Right lobe of liver (tissue), 6 donors: ENCODE measurements at regions not wholly inside any gene's neighbourhood (a gene's known extent, or its start where the extent isn't known, plus 50 kb on each side); places are given as distances from the start of the nearest gene placed in this dataset.

Experiments used
- ATAC-seq, 4 donors: fragments of 200-7000 bp; cut with Tn5 transposase; one replicate each; pipeline ENCODE4 v1.9.1; 2020; ENCODE audit warnings: mild to moderate bottlenecking in 4 of 4, moderate library complexity in 4 of 4
- DNase-seq, 3 donors: peaks; one replicate each; pipeline ENCODE4 v3.0.0-alpha.2; 2020
- H3K27ac ChIP-seq, 3 donors: fragments of 200-600 bp; one replicate each; pipeline ENCODE4 v1.8.0; 2022
- H3K27me3 ChIP-seq, 2 donors: fragments of 200-600 bp; one replicate each; pipeline ENCODE4 v1.8.0; 2022
- H3K36me3 ChIP-seq, 4 donors: fragments of 200-600 bp; sonication (generic) in 1 of 4; one replicate each; pipeline versions ENCODE4 v1.5.1 to v1.8.0; 2017 to 2022; ENCODE audit warnings: control low read depth in 1 of 4
- H3K4me1 ChIP-seq, 4 donors: fragments of 200-600 bp; sonication (generic) in 1 of 4; one replicate each; pipeline versions ENCODE4 v1.5.1 to v1.8.0; 2017 to 2022; ENCODE audit warnings: control low read depth in 1 of 4
- H3K4me3 ChIP-seq, 3 donors: fragments of 200-600 bp; one replicate each; pipeline ENCODE4 v1.8.0; 2022
- H3K9me3 ChIP-seq, 4 donors: fragments of 200-600 bp; sonication (generic) in 1 of 4; one replicate each; pipeline versions ENCODE4 v1.5.1 to v1.8.0; 2017 to 2022; ENCODE audit warnings: control low read depth in 1 of 4
- CTCF ChIP-seq, 4 donors: fragments of 200-600 bp in 3 of 4; fragments of 450-650 bp in 1 of 4; IDR thresholded peaks; one replicate each; pipeline versions ENCODE4 v1.5.1 to v1.8.0; 2016 to 2022; ENCODE audit warnings: antibody characterized with exemption in 4 of 4, mild to moderate bottlenecking in 2 of 4
- POLR2A ChIP-seq: fragments of 450-650 bp; IDR thresholded peaks from one replicate; pipeline ENCODE4 v1.6.1; 2017; ENCODE audit warnings: antibody characterized with exemption, mild to moderate bottlenecking
- WGBS: methylation state at CpG from one replicate; pipeline ENCODE4 v1.1.6; 2018; ENCODE audit warnings: low coverage, low lambda C conversion rate; ENCODE audit not compliant: insufficient coverage; ENCODE audit errors: missing lambda C conversion rate; 5-methylcytosine and 5-hydroxymethylcytosine counted together
- intact Hi-C, 2 donors: fragments of 100-400 bp; cut with DNase I; formaldehyde crosslinking; loops; one replicate each; pipeline versions ENCODE4 v1.11.2 to v1.14.1; 2022
- donor health status: DM: no; HTN: yes; CAD: no.
- donor health status: DM: no; HTN: no; CAD: no.
- donor health status: DM: no; HTN: no; CAD: no.
- donor health status: DM: no; HTN: yes; CAD: no.
- donor health status: DM: no; HTN: yes; CAD: no.

- Histone ChIP-seq H3K27me3 (no peaks in the 10 kb centered on the region), H3K36me3 (no peaks in the 10 kb centered on the region), H3K4me1 (no peaks in the 10 kb centered on the region), H3K9me3 (no peaks in the 10 kb centered on the region), H3K4me3 (no peak overlapping the region), H3K27ac (no peak overlapping the region)
- intact Hi-C loops = no loop called here
- no peak for TF ChIP-seq CTCF (IDR thresholded peaks at IDR 0.05)
- no peak for TF ChIP-seq POLR2A
- 80% methylated on average over 5 of the region's 5 CpGs for WGBS
- DNase-seq (no peak), ATAC-seq (no peak)
Observed at GRCh38 chr3:189403194-189403593, 228.0 kb upstream of the TP63 start.

GRCh38 chr3:189404024-189404423 is 227.2 kb upstream of the TP63 start:
- Histone ChIP-seq H3K4me1 (no peaks in the 10 kb centered on the region), H3K36me3 (no peaks in the 10 kb centered on the region), H3K27ac (no peak overlapping the region), H3K9me3 (no peaks in the 10 kb centered on the region), H3K27me3 (no peaks in the 10 kb centered on the region), H3K4me3 (no peak overlapping the region)
- TF ChIP-seq CTCF (IDR thresholded peaks at IDR 0.05) (no peak), POLR2A (no peak)
- DNase-seq = no peak
- no peak for ATAC-seq
- intact Hi-C loops = no loop called here

- H3K27ac ChIP-seq = no peak overlapping the region
- DNase-seq (no peak), ATAC-seq (no peak)
- H3K4me3 ChIP-seq = no peak overlapping the region
- 67% methylated on average over 3 of the region's 3 CpGs for WGBS
- no peaks in the 10 kb centered on the region for H3K27me3 ChIP-seq
- no peaks in the 10 kb centered on the region for H3K4me1 ChIP-seq
- no peaks in the 10 kb centered on the region for H3K9me3 ChIP-seq
- H3K36me3 ChIP-seq = no peaks in the 10 kb centered on the region
- intact Hi-C loops = no loop called here
- TF ChIP-seq CTCF (IDR thresholded peaks at IDR 0.05) (no peak), POLR2A (no peak)
Observed at GRCh38 chr3:189404797-189405484, 226.2 kb upstream of the TP63 start.

GRCh38 chr3:189406148-189406547 is 225.0 kb upstream of the TP63 start:
- DNase-seq = no peak
- no peak overlapping the region for H3K27ac ChIP-seq
- no peaks in the 10 kb centered on the region for H3K36me3 ChIP-seq
- ATAC-seq = no peak
- no peak overlapping the region for H3K4me3 ChIP-seq
- intact Hi-C loops = no loop called here
- H3K9me3 ChIP-seq = no peaks in the 10 kb centered on the region
- no peaks in the 10 kb centered on the region for H3K4me1 ChIP-seq
- 77% methylated on average over 1 of the region's 1 CpG for whole genome bisulfite sequencing
- no peaks in the 10 kb centered on the region for H3K27me3 ChIP-seq
- TF ChIP-seq CTCF (IDR thresholded peaks at IDR 0.05) = no peak
- TF ChIP-seq POLR2A = no peak

GRCh38 chr3:189410522-189410921 is 220.7 kb upstream of the TP63 start:
- no peaks in the 10 kb centered on the region for H3K27me3 ChIP-seq
- ATAC-seq (no peak), DNase-seq (no peak)
- H3K4me3 ChIP-seq = no peak overlapping the region
- WGBS = 70% methylated on average over 1 of the region's 1 CpG
- intact Hi-C loops = no loop called here
- no peaks in the 10 kb centered on the region for H3K9me3 ChIP-seq
- TF ChIP-seq POLR2A (no peak), CTCF (IDR thresholded peaks at IDR 0.05) (no peak)
- no peaks in the 10 kb centered on the region for H3K4me1 ChIP-seq
- H3K36me3 ChIP-seq = no peaks in the 10 kb centered on the region
- H3K27ac ChIP-seq = no peak overlapping the region
